GM03348 (cell line): ENCODE measurements at regions not wholly inside any gene's neighbourhood (a gene's known extent, or its start where the extent isn't known, plus 50 kb on each side); places are given as distances from the start of the nearest gene placed in this dataset.

ENCODE experiments used
- DNase-seq: peaks from one replicate; pipeline ENCODE4 v3.0.0; 2012; ENCODE audit warnings: low spot score

- DNase-seq: no peak
These were observed 255.1 kb upstream of the CXCR4 start for GRCh38 chr2:136373029-136373428.

GRCh38 chr2:136363900-136364299 is 246.0 kb upstream of the CXCR4 start:
- DNase-seq: no peak

GRCh38 chr2:136363470-136363869 is 245.5 kb upstream of the CXCR4 start:
- DNase-seq: no peak

DNA sequence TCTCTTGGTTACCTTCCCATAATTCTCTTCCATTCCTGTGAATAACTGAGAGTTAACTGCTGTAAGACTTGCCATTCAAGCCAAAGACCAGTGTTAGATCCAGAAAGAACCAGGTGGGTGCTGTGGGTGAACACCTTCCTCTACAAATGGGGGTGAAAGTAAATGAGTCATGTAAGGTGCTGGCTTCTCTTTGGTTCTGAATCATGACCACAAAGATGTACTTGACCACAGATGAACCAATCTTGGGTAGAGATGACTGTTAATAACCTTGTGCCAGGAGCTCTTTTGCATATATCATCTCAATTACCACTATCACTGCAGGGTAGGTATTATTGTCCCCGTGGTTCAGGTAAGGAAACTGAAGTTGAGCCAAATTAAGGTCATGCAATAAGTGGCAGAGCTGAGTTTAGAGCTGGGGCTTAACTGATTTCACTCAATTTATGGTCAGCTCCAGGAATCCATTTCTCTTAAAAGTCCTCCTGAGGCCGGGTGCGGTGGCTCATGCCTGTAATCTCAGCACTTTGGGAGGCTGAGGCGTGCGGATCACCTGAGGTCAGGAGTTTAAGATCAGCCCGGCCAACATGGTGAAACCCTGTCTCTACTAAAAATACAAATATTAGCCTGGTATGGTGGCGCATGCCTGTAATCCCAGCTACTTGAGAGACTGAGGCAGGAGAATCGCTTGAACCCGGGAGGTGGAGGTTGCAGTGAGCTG is 244.9 kb upstream of the CXCR4 start:
- DNase-seq: no peak

DNA sequence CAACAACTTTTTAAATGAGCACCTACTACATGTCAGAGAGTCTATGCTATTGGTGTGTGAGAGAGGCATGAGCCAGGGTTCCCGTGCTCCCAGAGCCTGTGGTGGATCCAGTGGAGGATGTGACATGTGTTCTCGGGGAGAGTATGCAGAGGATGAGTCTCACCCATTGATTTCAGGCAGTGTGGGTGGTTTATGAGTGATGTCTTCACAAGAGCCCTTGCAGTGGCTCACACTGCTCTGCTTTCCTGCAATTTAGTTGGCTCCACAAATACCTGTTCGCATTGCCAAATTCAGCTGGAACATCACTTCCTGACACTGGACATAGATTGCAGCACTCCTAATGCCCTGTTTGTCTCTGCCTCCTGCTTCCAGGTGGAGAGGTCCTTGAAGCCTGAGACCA is 243.6 kb upstream of the CXCR4 start:
- no peak for DNase-seq

DNA sequence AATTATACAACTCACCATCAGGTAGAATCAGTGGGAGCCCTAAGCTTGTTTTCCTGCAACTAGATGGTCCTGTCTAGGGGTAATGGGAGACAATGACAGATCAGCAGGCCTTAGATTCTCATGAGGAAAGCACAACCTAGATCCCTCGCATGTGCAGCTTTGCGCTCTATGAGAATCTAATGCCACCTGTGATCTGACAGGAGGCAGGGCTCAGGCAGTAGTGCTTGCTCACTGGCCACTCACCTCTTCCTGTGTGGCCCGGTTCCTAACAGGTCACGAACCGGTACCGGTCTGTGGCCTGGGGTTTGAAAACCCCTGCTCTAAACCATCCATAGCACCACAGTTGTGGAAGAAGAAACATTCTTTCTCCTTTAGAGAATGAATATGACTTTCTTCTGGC is 242.8 kb upstream of the CXCR4 start:
- DNase-seq: no peak

GRCh38 chr2:136359121-136359965 is 241.4 kb upstream of the CXCR4 start:
- no peak for DNase-seq

GRCh38 chr2:136358576-136358975 is 240.6 kb upstream of the CXCR4 start:
- no peak for DNase-seq

DNA sequence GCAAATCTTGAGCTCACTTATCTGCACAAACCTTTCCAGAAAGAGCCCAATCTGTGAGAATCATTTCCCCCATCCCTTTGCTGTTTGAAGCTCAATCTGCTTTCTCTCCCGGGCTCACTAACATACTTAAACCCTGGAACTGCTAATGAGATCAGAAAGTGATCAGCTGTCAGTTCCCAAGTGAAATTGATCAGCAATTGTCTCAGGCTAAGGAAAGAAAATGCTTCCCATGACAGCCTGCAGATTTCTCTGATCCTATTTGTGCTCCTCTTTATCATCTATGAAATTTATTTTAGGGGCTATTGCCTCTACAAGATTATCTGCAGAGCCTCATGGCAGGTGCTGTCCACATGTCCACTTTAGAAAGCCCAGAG is 239.0 kb upstream of the CXCR4 start:
- DNase-seq: no peak

DNA sequence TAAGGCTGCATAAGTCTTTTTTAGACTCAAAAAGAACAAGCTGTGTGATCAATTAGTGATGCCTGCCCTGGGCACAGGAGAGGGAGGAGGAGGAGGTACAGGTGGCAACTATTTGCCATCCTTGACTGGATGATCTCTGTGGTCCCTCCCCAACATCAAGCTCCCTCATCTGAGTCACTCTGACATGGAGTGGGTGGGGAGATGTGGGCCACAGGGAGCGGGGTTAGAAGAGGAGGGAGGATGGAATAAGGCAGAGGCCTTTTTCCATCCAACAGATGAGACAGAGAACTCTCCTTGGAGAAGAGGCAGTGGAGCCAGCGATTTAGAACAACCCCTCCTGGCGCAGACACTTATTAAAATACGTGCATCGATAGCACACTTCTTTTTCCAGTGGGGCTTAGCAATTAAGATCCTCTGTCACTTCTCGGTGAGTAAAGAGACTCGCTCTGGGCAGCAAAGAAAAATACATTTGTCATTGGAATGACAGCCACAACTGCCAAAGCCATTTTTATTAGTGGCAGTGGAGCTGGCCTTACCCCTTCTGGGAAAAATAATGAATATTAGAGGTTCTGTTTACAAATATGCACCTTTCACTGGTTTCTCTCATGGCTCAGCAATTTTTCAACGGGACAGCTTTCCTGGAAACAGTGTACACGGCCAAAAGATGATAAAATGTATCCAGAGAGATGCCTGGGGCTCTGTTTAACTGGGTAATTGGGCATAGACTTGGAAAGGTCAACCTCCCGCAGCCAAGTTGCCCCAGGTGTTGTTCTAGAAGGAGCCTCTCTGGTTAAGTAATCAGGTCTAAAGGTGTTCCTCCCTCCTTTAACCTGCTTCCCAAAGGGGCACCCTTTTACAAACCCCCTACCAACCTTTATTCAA is 238.4 kb upstream of the CXCR4 start:
- no peak for DNase-seq

GRCh38 chr2:136351684-136352083 is 233.7 kb upstream of the CXCR4 start:
- DNase-seq: no peak

DNA sequence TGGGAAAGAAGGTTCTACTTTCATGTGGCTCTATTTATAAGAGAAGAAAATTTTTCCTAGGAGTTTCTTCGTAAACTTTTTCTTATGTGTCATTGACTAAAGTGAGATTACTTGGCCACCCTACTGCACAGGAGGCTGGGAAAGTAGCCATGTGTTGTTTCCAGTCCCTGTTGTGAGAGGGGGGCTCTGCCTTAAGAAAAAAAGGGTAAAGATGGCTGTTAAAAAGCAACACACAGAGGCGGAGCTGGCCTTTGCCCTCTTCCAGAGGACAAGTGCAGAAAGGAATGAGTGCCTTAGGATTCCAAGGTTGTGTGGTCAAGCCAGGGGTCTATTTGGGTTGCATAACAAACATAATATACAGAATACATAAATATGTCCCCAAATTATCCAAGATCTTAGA is 230.0 kb upstream of the CXCR4 start:
- no peak for DNase-seq

- DNase-seq: no peak
These were observed 226.4 kb upstream of the CXCR4 start for GRCh38 chr2:136344339-136344738.

DNA sequence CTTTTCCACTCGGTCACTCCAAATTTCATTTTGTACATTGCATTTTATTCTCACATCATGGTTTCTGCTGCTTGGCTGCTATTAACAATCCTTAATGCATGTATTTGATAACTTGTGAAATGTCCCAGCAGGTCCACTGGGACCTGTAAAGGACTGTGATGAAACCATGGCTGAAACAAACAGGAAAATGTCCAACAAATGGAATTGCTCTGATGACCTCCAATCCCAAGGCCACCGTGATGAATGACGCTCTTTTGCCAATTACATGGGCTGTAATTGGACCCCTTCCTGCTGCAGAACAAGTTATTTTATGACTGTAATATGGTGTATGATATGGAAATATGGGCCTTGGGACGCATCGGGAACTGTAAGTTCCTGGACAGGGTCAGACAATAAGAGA is 224.2 kb upstream of the CXCR4 start:
- DNase-seq: no peak

DNA sequence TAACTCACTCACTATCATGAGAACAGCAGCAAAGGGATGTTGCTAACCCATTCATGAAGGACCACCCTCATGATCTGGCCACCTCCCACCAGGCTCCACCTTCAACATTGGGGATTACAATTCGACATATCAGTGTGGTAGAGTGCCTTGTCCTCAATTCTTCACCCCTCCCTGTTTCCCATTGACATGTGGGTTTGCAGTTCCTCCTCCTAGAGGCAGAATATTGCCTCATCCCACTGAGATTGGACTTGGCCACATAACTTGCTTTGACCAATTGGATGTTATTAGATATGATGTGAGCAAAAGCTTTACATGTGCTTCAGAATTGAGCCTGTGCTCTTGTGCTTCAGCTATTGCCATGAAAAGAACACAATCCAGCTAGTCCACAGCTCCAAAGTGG is 217.0 kb upstream of the CXCR4 start:
- no peak for DNase-seq

DNA sequence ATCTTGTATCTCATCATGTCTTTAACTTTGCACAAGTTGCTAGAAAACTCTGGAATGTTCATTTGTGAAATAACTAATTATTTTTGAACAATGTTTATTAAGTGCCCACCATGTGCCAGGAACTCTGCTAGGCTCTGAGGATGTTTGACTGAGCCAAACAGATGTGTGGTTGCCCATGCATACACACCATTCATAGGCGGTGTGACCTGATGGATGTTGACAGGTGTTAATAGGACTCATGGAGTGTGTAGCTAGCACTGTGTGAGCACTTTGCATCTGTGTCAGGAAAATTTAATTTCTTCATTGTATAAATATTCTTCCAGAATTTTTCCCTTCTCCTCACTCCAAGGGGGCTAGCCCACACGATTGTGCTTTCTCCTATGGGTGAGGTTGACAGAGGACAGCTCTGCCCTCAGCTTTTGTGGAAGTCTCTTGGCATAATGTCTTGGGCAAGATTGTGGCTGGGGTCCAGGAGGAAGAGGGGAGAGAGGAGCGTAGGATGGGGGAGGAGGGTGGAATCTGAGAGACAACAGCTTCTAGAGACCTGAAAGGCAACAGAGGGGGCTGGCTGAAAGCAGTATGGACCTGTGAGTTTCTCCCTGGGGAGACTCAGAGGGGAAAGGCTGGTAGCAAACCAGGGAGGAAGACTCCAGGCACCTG is 214.6 kb upstream of the CXCR4 start:
- DNase-seq: no peak

DNA sequence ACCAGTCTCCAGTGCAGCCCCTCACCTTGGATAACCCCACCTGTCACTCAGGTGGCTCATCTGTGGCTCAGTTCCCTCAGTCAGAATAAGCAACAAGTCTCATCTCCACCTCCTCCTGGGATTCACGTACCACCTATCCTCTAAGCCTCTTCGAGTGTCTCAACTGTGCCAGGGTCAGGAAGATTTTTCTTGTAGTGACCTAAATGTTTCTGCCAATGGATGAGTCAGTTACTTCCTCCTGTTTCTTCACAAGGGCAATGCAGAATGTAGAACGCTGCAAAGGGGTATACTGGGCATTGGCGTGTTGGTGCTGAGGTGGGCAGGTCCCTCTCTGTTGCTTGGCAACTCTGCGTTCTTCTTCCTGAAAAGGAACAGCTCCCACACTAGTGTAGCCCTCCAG is 213.3 kb upstream of the CXCR4 start:
- no peak for DNase-seq

DNA sequence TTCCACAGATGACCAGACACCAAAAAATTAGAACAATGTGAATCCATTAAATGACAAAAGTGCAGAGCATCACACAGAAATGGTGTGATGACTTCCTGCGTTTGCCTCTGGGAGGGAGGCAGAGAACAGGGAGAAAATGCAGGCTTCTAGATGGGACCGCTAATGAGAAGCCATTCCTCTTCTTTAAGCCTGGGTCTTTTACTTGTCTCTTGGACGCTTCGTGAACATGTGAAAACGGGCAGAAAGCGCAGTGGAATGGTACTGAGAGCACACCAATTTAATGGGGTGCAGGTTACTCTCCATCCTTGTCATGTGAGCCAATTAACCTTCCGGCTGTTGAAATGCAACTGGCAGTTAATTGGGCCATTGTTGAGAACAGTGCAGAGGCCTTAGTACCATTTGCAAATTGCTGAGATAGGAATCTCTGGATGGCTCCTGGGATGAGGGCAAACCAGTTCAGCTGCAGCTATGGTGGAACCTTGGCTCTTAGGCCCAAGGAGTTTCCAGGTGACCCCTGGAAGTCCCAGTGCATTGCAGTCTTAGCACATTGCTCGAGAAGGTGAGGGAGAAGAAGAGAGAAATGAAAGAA is 210.4 kb upstream of the CXCR4 start:
- DNase-seq: no peak

GRCh38 chr2:136327162-136327852 is 209.4 kb upstream of the CXCR4 start:
- DNase-seq: no peak

DNA sequence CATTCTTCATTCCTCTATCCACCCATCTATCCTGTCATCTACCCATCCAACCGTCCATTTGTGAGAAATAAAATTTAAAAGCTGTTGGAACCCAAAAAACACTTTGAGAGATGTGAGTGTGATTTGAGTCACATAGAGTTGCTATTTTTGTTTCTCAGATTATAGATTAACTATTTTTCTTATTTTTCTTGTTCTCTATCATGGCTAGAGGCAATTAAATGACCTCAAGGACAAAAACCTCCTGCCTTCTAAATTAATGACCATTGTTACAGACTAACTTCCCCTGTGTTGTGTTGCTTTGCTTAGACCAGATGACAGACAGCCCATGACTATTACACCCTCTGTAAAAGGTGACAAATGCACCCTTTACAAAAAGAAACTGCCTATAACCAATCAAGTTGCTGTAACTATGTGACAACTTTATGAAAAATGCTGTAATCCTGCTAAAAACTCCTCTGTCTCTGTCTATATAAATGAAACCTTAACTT is 207.9 kb upstream of the CXCR4 start:
- DNase-seq: no peak

DNA sequence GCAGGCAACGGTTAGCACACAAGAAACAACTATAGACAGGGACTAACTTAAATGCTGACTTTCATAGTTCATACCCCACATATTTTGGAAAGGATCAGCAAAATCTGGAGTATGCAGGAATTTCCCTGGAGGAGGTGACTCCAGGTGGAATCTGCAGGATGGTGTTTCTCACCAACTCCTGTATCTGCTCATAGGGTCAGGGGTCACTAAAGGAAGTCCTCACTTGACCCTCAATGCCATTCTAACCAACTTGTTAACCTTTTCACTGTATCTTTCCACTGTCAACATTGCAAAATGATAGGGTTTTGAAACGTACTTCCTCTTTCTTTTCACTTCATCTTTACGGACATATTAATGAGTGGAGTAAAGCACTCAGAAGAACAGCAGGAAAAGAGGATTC is 207.0 kb upstream of the CXCR4 start:
- DNase-seq: no peak
